NCI-H2081 (cell line): ENCODE measurements at regions not wholly inside any gene's neighbourhood (a gene's known extent, or its start where the extent isn't known, plus 50 kb on each side); places are given as distances from the start of the nearest gene placed in this dataset.

Experiments
- DNase-seq, 2 experiments: peaks; one replicate each; lab custom pipeline; 2025; lab: John Stamatoyannopoulos, UW

DNA sequence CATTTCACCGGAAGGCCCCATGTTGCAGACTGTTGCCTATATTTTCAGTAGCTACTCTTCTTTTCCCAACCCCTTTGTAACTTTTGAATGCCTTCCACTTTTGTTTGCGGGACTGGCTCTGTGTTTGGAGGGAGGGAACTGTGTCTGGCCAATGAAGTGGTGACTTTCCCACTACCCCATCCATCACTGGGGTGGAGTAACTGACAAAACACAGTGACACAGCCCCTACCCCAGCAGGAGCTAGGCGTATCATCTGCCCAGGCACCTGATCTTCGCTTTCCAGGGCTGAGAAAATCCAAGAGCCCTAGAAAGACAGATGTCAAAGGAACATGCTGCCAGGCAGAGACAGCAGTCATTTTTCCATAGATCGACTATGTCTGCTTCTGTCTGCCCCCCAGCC is 710.6 kb upstream of the CELF2 start:
- no peak for DNase-seq

DNA sequence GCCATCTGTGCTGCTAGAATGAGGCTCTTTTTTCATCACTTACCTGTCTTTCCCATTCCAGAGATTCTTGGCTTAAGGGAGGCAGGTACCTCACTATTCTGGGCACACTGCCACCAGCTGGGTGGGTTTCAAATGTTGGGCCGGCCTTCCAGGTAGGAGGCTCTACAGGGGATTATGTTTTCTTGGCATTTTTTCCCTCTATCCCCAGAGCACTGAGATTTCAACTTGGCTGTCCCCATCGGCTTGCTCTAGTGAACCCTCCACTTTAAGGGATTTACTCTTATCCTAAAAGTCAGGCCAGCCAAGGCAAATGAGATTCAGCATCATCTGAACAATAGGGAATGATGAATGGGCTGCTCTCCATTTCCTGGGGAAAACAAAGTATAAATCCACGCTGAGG is 710.1 kb upstream of the CELF2 start:
- DNase-seq, result no peak

DNA sequence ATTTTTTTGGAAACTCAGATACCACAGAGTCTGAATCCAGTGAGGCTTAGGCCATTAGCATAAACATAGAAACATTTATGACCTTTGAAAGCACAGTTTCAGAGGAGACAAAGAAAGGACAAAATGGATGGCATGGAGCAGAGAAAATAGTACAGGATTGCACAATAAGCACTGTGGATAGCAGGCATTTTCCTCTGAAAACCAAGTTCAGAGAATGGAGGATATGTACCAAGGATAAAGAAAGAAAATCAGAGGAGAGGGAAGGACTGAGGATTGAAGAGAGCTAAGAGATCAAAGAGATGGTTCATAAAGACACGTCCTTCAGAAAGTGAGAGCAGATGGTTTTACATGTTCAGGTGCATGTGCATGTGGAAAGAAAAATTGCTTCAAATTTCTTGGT is 707.2 kb upstream of the CELF2 start:
- DNase-seq, result no peak

DNA sequence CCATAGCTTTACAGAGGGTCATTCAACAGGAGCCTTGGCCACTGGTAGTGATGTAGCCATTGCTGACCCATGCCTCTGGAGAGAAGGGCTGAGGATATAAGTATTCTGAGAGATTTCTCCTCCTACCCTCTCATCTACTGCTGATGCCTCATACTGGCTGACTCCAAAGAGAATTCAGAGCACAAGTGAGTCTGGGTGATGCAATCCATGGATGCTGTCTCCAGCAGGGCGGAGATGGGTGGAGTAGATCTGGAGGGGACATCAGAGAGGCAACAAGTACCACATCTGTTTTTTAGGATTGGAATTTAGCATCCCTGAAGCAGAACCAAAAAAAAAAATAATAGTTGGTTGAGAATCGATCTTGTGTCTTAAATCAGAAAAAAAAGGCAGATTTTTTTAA is 705.7 kb upstream of the CELF2 start:
- DNase-seq, result no peak

DNA sequence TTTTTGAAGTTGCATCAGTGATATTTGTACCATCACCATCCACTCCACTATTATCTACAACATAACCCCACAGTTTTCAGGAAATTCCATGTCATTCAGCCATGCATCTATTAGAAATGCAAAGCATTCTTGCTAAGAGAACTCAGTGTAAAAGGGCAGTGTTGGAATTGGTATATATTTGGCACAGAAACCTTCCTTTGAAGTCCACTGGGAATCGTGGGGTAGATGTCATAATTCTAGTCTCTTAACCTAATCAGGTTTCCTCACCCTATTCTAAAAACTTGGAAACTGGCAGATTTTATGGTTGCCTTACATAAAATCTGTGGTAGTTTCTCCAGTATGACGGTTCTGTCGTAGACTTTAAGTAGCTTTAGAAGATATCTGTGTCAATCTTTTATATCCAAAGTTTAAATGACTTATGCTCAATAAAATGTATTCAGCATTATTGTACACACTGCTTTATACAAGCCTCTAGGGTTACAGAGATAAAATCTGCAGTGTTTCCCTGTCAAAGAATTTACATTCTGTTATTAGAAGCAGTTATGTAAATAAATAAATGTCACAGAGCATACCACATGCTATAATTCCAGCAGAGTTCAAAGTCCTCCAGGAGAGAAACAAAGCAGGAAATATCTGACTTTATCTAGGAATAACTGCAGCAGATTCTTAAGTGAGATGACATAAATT is 704.4 kb upstream of the CELF2 start:
- DNase-seq, result no peak

DNA sequence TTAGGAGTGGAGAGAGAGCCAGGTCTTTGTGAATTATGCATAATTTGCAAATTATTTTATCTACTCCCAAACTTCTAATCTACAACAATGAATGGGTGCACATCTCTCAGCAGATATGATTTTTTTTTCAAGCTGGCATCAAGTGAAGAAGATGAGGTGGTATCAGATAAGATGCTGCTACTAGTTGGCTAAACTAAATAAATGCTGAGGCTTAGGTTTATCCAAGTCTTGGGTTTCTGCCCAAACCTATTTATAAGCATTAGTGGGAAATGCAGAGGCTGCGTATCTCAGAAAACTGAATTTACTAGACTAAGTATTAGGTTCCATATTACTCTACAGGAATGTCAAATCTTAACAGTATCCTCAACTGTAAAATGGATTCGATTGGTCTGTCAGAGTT is 703.0 kb upstream of the CELF2 start:
- DNase-seq, result no peak

DNA sequence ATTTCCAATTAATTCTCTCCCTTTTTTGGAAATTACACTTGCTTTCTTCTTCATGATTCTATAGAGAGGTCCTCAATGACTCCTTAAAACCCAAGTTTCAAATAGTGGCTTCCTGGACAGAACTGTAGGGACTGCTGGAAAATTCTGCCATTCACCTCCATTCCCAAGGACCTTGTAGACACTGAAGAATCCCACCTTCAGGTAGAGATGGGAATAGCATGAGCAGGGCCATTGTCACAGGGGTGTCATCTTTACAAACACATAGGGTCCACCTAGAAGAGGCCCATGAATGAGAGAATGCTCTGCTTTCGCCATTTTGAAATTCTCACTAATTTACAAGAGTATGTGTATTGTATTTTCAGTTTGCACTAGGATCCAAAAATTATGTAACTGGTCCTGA is 701.7 kb upstream of the CELF2 start:
- no peak for DNase-seq

DNA sequence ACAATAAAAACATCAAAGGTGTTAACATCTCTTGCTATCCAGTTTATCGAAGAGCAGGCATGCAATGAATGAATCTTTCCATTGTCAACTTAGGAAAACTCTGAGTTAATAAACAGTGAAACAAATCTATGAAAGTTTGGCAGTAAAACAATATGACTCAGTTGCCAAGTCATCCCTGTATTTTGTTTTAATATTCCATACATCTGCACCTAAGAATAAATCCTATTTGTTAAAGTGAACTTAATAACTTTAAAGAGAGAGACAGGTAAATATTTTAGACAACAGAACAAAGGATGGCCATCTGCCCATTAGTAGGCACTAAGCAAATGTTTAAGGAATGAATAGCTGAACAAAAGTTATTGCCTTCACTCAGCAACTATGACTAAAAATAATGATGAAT is 700.5 kb upstream of the CELF2 start:
- DNase-seq, result no peak

DNA sequence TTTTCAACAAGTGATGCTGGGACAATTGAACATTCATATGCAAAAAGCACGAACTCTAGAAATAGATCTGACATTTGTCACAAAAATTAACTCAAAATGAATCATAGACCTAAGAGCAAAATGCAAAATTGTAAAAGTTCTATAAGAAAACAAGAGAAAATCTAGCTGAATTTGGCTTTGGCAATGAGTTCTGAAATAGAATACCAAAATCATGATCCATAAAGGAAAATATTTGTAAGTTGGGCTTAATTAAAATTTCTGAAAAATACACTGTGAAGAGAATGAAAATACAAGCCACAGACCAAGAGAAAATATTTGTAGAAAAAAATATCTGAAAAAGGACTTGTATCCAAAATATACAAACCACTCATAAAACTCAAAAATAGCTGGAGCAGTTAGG is 698.8 kb upstream of the CELF2 start:
- DNase-seq, result no peak

DNA sequence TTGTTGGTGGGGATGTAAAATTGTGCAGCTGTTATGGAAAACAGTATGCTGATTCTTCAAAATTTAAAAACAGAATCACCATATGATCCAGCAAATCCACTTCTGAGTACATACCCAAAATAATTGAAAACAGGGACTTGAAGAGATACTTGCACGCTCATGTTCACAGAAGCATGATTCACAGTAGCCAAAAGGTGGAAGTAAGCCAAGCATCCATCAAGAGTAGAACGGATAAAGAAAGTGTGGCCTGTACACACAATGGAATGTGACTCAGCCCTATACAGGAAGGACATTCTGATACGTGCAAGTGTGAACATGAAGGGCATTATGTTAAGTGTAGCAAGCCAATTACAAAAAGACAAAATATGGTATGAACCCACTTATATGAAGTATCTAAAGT is 696.7 kb upstream of the CELF2 start:
- DNase-seq, result no peak

DNA sequence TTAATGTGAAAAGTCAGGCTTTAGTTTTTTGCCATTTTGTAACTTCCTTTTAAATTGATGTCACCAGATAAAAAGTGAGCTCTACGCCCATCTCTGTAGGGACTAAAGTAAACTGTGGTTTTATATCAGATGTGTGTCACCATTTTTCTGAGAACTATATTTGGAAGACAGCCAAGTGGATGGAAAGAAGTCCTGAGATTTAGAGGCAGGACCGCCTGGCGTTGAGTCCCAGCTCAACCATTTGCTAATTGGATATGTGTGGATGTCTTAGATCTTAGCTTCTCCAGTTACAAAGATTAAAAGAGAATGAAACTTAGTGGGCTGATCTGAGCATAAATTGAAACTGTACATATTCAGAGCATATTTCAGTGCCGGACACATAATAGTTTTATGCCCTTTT is 691.6 kb upstream of the CELF2 start:
- no peak for DNase-seq

DNA sequence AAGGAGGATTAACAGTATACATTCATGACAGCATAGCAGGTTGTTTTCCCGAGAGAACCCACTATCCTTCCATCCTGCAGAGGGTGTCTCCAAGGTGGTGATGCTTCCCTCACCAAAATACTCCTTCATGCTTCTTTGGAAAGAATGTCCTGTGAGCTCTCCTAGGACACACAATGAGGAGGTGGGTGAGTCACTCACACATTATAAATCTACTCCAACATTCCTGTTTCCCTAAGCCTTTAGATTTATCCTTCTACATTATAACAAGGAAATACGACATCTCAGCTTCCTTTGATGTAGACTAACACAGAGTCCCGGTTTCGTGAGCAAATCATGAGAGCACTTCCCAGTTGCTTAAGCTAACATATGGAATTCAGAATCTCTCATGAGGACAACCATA is 689.7 kb upstream of the CELF2 start:
- no peak for DNase-seq

DNA sequence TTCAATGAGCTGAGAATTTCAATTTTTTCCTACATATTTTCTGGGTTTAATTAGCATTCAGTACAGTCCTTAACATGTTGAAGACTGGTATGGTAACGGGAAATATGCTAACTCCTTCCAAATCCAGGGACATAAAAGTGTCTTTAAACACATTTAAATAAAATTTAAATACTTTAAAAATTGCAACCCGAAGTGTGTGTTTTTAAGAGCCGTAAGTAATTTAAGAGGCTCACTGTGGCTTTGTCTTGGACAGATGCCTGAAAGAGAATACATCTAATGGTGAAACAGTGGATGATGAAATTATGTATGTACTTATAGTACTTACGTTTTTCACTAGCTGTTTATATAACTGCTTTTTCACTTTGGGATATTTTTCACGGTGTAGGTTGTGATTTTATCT is 687.3 kb upstream of the CELF2 start:
- DNase-seq, result peak; percentile 14 to 77

DNA sequence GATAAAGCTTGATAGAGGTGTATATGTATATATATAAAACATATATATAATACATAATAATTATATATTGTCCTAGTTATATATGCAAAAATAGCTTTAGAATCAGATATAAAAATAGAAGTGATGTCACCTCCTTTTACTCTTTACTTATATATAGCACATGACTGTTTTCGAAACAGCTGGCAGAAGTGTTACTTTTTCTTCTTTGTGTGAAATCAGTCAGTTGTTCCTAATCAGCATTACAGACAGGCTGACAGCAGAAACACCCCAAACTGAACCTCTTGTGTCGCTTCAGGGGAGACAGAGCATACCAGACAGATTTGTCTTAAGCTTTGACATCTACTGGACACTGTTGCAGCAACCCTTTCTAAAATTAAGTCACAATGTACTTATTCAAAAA is 684.9 kb upstream of the CELF2 start:
- no peak for DNase-seq

DNA sequence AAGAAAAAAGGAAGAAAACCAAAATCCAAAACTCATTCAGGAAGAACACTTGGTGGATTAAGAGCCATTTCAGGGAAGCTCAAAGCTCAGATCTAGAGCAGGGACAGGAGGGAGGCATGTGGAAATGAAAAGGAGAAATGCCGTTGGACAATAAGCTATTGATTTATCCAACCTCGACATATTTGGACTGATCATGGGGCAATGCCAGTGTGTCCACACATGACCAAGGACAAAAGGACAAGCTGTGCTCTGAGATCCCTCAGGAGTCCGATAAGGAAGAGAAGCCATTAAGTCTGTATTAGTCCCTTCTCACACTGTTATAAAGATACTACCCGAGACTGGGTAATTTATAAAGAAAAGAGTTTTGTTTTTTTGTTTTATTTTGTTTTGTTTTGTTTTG is 684.0 kb upstream of the CELF2 start:
- no peak for DNase-seq

DNA sequence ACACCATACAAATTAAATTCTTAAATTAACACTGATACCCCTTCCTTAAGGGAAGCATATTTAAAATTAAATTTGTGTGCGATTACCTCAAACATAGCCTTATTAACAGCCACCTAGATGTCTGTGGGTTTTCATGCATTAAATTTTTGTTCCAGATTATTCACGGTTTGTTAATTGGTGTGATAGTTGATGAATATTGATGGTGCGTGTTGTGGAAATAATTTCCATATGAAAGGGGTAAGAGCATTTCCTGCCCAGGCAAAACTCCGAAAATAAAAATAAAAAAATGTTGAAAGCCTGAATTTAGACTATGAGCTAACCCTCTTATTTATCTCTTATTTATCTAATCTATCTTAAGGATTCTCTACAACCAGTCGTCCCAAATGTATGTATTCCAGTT is 679.3 kb upstream of the CELF2 start:
- no peak for DNase-seq

DNA sequence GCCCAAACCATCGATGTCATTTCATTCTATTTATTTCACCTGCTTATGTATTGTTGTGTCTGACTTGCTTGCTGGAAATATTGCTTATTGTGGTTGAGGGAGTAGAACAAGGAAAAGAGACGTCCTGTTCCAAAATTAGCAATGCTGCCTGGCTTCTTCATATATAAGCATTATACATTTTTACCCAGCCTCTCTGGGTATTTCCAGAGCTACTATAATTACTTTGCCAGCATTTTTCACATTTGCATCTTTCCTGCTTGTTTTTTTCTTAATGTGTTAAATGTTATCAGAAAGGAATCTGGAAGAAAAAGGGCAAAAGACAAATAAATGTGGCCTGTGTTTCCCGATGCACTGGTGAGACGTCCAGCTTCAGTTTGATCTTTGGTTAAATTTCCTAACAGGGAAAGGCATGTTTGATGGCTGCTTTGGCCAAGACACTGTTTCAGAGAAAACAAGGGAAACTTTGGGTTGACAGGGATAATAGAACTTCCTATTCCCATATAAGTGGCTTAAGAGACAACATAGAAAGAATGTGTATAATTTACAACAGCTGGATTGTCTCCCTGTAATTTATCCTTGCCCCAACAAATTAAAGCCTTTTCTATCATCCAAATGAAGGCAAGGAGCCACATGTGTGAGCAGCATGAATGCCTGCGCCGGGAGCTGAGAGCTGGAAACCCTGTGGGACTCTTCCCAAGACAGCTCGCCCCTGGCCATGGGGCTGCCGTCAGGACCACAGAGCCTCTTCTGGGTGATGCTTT is 671.1 kb upstream of the CELF2 start:
- no peak for DNase-seq

DNA sequence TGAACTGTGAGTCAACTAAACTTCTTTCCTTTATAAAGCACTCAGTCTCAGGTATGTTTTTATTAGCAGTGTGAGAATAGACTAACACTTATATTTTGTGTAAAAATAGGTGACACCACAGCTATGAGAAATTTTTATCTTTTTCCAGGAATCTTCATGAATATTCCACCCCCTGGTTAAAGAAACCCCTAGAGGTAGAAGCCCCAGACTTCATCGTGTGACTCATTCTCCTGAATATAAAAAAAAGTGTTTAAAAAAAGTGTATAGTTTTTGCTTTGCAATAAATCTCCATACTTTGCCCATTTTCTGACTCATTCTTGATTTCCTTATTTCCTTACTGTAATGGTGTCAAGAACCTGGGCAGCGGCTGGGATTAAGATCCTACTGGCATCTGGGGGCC is 667.6 kb upstream of the CELF2 start:
- no peak for DNase-seq

DNA sequence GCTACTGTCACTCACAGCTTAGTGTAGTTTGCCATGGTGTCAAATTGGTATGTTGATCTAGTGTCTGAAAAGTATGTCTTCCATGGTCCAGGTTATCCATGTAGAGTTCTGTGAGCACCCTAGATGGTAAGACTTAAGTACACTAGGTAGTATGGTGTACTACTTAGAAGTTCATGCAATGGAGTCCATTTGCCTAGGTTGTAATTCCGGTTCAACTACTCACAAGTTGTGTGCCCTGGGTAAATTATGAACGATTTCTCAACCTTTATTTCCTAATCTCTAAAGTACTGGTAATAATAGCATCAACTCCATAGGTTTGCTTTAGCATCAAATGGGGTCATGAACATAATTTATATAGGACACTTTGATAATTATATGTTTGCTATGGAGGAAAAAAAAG is 666.2 kb upstream of the CELF2 start:
- no peak for DNase-seq

DNA sequence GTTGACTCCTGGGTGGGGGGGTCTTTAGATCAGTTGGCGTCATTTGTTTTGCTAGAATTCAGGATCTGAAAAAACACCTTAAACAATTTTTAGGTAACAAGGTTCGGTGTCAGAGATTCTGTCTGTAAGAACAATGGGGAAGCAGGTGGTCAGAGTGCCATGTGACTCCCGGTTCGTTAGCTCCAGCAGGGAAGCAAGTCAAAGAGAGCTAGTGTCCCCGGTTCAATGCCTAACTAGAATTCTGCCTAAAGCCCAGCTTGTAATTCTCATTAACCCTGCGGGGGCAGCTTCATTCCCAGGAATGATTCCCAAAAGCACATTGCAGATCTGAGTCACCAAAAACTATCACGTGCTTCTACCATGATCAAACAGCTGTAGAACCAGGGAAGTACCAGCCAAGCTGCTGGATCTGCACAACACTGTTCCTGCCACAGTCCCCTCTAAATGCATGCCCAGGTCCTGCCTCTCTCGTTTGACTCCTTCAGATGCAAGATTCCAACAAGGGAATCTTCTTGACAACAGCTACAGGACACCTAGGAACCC is 664.3 kb upstream of the CELF2 start:
- DNase-seq, result no peak

DNA sequence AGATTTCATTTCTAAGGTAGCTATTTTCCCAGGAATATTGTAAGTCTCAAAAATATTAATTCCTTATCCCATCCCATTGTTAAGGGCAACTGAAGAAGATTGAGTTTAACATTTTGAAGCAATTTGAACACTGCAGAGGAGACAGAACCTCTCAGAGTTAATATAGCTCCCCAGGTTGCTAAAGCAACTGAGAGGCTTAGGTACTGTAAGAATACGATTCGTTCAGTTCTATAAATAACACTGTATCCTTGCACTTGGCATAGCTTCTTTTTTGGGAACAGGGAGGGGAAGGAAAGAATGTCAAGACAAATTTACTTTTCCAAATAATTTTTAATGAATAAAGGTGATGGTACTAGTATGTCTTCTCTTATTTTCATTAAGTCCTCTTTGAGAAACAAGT is 658.4 kb upstream of the CELF2 start:
- DNase-seq, result no peak

DNA sequence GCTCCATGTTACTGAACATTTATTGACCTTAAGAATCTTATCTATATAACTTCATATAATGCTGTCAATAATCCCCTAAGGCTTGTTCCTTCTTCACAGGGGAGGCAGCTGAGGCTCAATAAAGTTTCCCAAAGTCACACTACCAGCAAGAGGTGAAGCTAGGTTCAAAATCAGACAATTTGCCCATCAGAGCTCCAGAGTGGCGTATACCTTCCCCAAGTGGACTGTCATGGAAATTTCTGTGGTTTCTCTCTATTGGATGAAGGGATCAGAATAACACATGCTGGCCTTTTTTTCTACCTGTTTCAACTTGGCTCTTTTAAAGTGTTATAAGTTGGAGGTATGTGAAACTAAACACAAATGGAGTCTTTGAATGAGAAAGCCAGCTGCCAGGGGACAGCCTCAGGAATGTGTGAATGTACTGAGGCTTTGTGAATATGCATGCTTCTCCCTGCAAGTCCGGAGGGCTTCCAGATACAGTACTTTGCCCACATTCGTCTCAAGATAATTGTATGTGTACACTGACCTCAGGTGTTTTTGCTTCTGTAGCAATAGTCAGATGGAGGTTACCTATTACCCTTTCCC is 656.3 kb upstream of the CELF2 start:
- no peak for DNase-seq

DNA sequence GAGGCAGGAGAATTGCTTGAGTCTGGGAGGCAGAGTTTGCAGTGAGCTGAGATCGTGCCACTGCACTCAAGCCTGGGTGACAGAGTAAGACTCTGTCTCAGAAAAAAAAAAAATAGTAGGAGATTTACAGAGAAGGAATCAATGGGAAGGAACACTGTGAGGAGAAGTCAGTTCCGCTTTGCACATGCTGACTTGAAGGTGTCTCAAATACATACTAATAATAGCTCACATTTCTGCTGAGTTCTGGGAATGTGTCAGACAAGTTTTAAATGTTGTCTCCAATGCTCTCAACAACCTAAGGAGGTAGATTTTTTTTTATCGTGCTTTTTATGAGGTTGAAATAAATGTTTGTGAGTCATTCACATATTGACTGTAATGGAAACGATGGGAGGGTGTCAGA is 654.9 kb upstream of the CELF2 start:
- no peak for DNase-seq
